ENCODE measurements at regions not wholly inside any gene's neighbourhood (a gene's known extent, or its start where the extent isn't known, plus 50 kb on each side); places are given as distances from the start of the nearest gene placed in this dataset.

DNA sequence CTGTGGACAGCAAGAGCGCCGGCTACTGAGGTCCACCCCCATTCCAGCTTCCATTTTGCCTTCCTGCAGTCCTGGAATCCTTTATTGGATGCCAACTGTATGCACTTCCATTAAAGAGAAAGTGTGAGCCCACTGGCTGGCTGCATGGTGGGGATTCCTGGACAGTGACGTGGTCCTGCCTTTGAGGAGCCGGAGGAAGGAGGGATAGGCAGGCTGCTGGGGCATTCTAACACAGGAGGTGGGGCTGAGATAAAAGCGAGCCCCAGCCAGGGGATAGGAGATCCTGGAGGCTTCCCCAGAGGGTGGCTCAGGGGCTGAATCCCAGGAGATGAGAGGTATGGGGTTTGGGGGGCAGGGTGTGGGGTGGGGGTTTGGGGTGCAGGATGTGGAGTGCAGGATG lies 984.7 kb downstream of the BRD1 start:
- no peaks in the 10 kb centered on the region for H3K4me1 ChIP-seq (ENCODE audit: control insufficient read depth in 1 of 2, insufficient read depth in 2 of 2, low read length in 2 of 2)
- H3K36me3 ChIP-seq (ENCODE audit: control insufficient read depth in 1 of 2, insufficient read depth in 2 of 2, low read length in 2 of 2), result no peaks in the 10 kb centered on the region
- no peaks in the 10 kb centered on the region for H3K27me3 ChIP-seq (ENCODE audit: control insufficient read depth in 1 of 2, insufficient read depth in 2 of 2, low read length in 2 of 2)
- no peak overlapping the region for H3K27ac ChIP-seq (ENCODE audit: low read depth, low read length)
- H3K4me3 ChIP-seq (ENCODE audit: low read depth in 1 of 2, low read length in 2 of 2), result no peak overlapping the region
- no peak overlapping the region for H3K9ac ChIP-seq (ENCODE audit: low read depth in 1 of 2, low read length in 2 of 2)
- H3K9me3 ChIP-seq (ENCODE audit: control insufficient read depth in 1 of 2, low read length in 2 of 2), result no peaks in the 10 kb centered on the region

DNA sequence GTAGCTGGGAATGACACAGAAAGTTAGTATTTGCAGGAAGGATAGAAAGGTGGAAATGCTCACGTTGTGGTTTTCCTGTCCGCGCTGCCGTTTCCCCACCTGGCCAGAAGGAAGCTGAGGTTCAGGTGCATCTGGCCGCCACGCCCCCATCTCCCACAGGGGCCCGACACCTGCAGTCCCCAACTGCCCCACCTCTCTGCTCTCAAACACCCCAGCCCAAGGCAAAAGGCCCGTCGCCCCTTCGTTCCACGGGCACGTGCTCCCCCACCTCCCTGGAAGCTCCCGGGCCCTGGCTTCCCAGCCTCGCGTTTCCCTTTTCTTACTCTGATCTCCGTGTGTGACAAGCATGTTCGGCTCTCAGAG lies 985.1 kb downstream of the BRD1 start:
- H3K27ac ChIP-seq (ENCODE audit: low read depth, low read length), result no peak overlapping the region
- H3K4me1 ChIP-seq (ENCODE audit: control insufficient read depth in 1 of 2, insufficient read depth in 2 of 2, low read length in 2 of 2), result no peaks in the 10 kb centered on the region
- no peak overlapping the region for H3K4me3 ChIP-seq (ENCODE audit: low read depth in 1 of 2, low read length in 2 of 2)
- no peak overlapping the region for H3K9ac ChIP-seq (ENCODE audit: low read depth in 1 of 2, low read length in 2 of 2)
- no peaks in the 10 kb centered on the region for H3K36me3 ChIP-seq (ENCODE audit: control insufficient read depth in 1 of 2, insufficient read depth in 2 of 2, low read length in 2 of 2)
- H3K27me3 ChIP-seq (ENCODE audit: control insufficient read depth in 1 of 2, insufficient read depth in 2 of 2, low read length in 2 of 2), result no peaks in the 10 kb centered on the region
- peaks cover 0 to under 1% of the 10 kb centered on the region in 2 donors for H3K9me3 ChIP-seq (ENCODE audit: control insufficient read depth in 1 of 2, low read length in 2 of 2)

DNA sequence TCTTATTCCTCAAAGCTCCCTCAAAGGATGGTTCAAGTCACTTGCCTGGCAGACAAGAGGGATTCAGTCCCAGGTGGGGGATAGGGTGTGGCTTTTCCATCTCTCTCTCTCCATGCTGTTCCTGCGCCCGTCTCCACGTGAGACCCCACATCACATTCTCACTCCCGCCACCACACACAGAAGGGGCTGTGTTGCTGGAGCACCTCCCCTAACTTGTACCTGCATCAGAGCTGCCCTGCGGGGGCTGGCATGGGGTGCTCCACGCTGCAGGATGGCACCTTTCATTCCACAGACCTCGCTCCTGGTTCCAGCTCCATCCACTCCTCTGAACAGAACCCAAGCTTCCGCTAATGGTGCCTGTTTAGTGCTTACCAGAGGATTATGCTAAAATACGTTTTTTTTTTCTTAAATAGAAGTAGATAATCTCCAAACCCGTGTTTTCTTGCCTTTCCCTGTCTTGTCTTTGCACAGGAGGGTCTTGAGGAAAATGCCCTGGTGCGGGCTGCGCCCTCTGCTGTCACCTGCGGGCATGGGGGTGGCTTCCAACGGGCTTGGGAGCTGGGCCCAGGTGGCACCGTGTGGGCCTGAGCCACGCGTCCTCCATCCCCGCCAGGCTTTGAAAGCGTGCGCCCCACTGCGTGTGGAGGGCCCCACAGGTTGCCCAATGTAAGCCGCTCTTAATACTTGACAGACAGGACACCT lies 985.6 kb downstream of the BRD1 start:
- H3K4me1 ChIP-seq (ENCODE audit: control insufficient read depth in 1 of 2, insufficient read depth in 2 of 2, low read length in 2 of 2), result no peaks in the 10 kb centered on the region
- peaks cover 1 to 5% of the 10 kb centered on the region in 2 donors for H3K9me3 ChIP-seq (ENCODE audit: control insufficient read depth in 1 of 2, low read length in 2 of 2)
- H3K36me3 ChIP-seq (ENCODE audit: control insufficient read depth in 1 of 2, insufficient read depth in 2 of 2, low read length in 2 of 2), result no peaks in the 10 kb centered on the region
- no peaks in the 10 kb centered on the region for H3K27me3 ChIP-seq (ENCODE audit: control insufficient read depth in 1 of 2, insufficient read depth in 2 of 2, low read length in 2 of 2)
- no peak overlapping the region for H3K9ac ChIP-seq (ENCODE audit: low read depth in 1 of 2, low read length in 2 of 2)
- H3K27ac ChIP-seq (ENCODE audit: low read depth, low read length), result no peak overlapping the region
- no peak overlapping the region for H3K4me3 ChIP-seq (ENCODE audit: low read depth in 1 of 2, low read length in 2 of 2)

DNA sequence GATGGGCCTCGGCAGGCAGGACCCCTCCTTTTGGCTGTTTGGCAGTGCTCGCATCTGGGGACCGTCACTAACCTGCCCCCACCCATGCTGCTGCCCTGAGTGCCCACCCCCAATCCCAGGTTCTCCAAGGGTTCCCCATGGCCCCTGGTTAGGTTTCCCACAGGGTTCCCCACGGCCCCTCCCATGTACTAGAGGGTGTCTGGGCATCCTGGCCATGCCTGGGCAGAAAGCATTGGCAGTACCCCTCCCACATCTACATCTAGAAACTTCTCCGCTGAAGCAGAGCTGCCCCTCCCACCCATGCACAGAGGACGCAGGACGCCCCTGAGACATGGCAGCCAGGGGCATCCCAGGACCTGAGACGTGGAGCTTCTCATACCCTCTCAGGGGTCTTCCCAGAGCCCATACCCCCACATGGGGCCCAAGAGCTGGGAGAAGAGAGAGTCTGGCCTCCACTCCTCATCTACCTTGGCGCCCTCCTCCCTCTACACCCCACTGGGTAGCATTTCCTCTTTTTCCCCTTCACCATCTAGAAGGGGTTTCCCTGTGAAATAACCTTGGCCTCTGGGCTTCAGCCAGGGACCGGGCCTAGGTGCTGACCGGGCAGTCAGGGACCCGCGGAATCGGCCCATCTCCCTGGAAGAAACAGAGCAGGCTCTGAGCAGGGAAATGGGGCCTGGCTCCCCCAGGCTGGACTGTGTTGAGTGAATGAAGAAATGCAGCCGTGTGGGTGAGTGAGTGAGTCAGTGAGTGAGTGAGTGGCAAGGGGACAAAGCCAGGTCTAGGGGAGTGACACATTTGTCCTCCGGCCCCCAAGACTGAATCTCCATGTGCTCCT lies 987.3 kb downstream of the BRD1 start:
- H3K4me3 ChIP-seq (ENCODE audit: low read depth in 1 of 2, low read length in 2 of 2), result no peak overlapping the region
- H3K9me3 ChIP-seq (ENCODE audit: control insufficient read depth in 1 of 2, low read length in 2 of 2), result peaks cover 4 to 8% of the 10 kb centered on the region in 2 donors
- H3K27ac ChIP-seq (ENCODE audit: low read depth, low read length), result no peak overlapping the region
- H3K36me3 ChIP-seq (ENCODE audit: control insufficient read depth in 1 of 2, insufficient read depth in 2 of 2, low read length in 2 of 2), result no peaks in the 10 kb centered on the region
- H3K27me3 ChIP-seq (ENCODE audit: control insufficient read depth in 1 of 2, insufficient read depth in 2 of 2, low read length in 2 of 2), result no peaks in the 10 kb centered on the region
- no peaks in the 10 kb centered on the region for H3K4me1 ChIP-seq (ENCODE audit: control insufficient read depth in 1 of 2, insufficient read depth in 2 of 2, low read length in 2 of 2)
- no peak overlapping the region for H3K9ac ChIP-seq (ENCODE audit: low read depth in 1 of 2, low read length in 2 of 2)

DNA sequence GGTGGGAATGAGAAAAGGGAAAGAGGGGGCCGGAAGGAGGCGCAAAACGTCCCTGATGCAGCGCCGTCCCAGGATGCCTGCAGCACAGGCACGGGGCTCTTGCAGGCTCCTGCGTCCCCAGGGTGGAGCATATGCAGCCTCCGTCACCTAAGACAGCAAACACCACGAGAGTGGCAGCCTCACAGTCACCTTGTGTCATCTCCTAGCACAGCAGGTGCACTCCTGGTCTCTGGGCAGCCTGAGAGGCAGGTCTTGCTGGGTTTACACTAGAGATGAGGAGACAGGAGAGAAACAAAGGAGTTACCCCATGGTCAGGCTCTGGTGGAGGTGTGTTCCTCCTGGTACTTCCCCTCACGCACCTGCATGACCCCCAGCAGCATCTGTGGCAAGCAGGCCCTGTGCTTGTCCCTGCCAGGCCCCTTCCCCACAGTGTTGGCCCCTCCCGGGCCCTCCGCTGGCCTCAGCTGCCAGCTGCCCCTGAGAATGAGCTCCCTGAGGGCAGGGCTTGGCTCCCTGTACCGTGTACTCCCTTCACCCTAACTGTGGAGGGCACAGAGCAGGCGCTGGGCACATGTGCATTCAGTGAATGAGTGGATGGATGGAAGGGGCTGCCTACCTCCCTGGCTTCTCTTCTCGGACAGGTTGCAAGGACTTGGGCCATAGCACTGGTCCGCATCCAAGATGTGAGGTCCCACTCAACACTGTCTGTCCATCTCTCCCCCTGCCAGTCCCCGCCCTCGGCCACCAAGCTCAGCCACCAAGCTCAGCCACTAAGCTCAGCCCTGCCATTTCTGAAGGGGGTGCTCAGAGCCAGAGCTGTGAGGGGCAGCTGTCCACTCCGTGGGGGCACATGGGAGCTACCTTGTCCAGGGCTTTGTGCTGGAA lies 988.6 kb downstream of the BRD1 start:
- H3K27ac ChIP-seq (ENCODE audit: low read depth, low read length), result no peak overlapping the region
- H3K4me3 ChIP-seq (ENCODE audit: low read depth in 1 of 2, low read length in 2 of 2), result no peak overlapping the region
- no peak overlapping the region for H3K9ac ChIP-seq (ENCODE audit: low read depth in 1 of 2, low read length in 2 of 2)
- no peaks in the 10 kb centered on the region for H3K4me1 ChIP-seq (ENCODE audit: control insufficient read depth in 1 of 2, insufficient read depth in 2 of 2, low read length in 2 of 2)
- no peaks in the 10 kb centered on the region for H3K27me3 ChIP-seq (ENCODE audit: control insufficient read depth in 1 of 2, insufficient read depth in 2 of 2, low read length in 2 of 2)
- H3K9me3 ChIP-seq (ENCODE audit: control insufficient read depth in 1 of 2, low read length in 2 of 2), result peaks cover 4 to 8% of the 10 kb centered on the region in 2 donors
- H3K36me3 ChIP-seq (ENCODE audit: control insufficient read depth in 1 of 2, insufficient read depth in 2 of 2, low read length in 2 of 2), result no peaks in the 10 kb centered on the region

DNA sequence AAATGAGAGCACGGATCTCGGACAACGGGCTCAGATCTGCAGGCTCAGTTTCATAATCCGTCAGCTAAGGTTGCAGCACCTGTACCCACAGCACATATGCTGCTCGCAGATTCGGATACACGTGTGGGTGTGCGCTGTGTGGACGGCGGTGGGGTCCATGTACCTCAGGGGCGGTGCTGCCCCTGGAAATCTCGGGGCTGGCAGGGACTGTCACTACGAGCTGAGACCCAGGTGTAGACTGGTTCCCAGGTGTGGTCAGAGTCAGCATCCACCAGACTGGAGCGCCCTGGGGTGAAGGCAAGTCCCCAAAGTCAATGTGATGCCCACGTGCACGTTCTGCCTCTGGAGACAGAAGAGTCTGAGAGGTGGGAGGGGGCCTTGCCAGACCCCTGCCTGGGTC lies 989.3 kb downstream of the BRD1 start:
- no peak overlapping the region for H3K9ac ChIP-seq (ENCODE audit: low read depth in 1 of 2, low read length in 2 of 2)
- no peak overlapping the region for H3K27ac ChIP-seq (ENCODE audit: low read depth, low read length)
- no peaks in the 10 kb centered on the region for H3K4me1 ChIP-seq (ENCODE audit: control insufficient read depth in 1 of 2, insufficient read depth in 2 of 2, low read length in 2 of 2)
- H3K4me3 ChIP-seq (ENCODE audit: low read depth in 1 of 2, low read length in 2 of 2), result no peak overlapping the region
- peaks cover 4 to 8% of the 10 kb centered on the region in 2 donors for H3K9me3 ChIP-seq (ENCODE audit: control insufficient read depth in 1 of 2, low read length in 2 of 2)
- H3K27me3 ChIP-seq (ENCODE audit: control insufficient read depth in 1 of 2, insufficient read depth in 2 of 2, low read length in 2 of 2), result no peaks in the 10 kb centered on the region
- no peaks in the 10 kb centered on the region for H3K36me3 ChIP-seq (ENCODE audit: control insufficient read depth in 1 of 2, insufficient read depth in 2 of 2, low read length in 2 of 2)

DNA sequence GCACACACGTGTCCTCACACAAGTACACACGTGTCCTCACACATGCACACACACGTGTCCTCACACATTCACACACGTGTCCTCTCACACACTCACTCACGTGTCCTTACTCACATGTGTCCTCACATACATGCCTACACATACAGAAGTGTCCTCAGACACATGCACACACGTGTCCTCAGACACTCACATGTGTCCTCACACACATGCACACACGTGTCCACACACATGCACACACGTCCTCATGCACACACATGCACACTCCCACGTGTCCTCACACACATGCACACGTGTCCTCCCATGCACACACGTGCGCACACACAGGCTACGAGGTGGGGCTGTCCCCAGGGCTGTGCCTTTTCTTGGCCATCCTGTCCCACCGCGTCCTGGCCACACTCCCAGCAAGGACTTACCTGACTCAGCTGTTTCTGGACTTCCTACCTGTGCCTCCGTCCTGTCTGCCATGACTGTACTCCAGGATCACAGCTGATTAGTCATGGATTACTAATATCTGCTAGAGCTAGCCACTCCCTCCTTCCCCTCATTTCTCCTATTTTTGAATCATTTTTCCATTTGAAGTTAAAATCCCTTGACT lies 990.2 kb downstream of the BRD1 start:
- no peaks in the 10 kb centered on the region for H3K27me3 ChIP-seq (ENCODE audit: control insufficient read depth in 1 of 2, insufficient read depth in 2 of 2, low read length in 2 of 2)
- no peaks in the 10 kb centered on the region for H3K36me3 ChIP-seq (ENCODE audit: control insufficient read depth in 1 of 2, insufficient read depth in 2 of 2, low read length in 2 of 2)
- H3K9me3 ChIP-seq (ENCODE audit: control insufficient read depth in 1 of 2, low read length in 2 of 2), result peaks cover 6 to 8% of the 10 kb centered on the region in 2 donors
- no peaks in the 10 kb centered on the region for H3K4me1 ChIP-seq (ENCODE audit: control insufficient read depth in 1 of 2, insufficient read depth in 2 of 2, low read length in 2 of 2)
- no peak overlapping the region for H3K27ac ChIP-seq (ENCODE audit: low read depth, low read length)
- H3K4me3 ChIP-seq (ENCODE audit: low read depth in 1 of 2, low read length in 2 of 2), result no peak overlapping the region
- no peak overlapping the region for H3K9ac ChIP-seq (ENCODE audit: low read depth in 1 of 2, low read length in 2 of 2)

DNA sequence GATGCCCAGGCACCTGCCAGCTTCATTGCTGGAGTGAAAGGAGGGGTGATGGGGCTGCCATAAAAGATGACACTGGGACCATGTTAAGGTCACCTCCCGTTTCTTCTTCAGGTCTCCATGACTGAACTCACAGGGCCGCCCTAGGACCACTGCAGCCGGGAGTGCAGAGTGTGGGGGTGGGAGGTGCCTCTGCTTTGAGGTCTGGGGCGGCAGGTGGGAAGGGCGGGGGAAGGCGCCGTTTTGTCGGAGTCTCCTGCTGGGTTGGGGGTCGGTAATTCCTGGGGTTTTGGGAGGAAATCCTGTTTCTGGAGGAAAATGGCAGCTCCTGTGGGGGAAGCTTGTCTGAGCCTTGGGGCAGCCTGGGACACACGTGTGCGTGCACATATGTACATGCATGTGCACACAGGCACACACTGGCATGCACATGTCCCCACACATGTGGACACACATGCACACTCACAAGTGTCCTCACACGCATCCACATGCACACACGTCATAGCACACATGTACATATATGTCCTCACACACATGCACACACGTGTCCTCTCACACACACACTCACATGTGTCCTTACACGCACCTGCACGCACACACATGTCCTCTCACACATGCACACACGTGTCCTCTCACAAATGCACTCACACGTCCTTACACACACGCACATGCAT lies 990.9 kb downstream of the BRD1 start:
- H3K9ac ChIP-seq (ENCODE audit: low read depth in 1 of 2, low read length in 2 of 2), result no peak overlapping the region
- H3K4me1 ChIP-seq (ENCODE audit: control insufficient read depth in 1 of 2, insufficient read depth in 2 of 2, low read length in 2 of 2), result no peaks in the 10 kb centered on the region
- no peaks in the 10 kb centered on the region for H3K36me3 ChIP-seq (ENCODE audit: control insufficient read depth in 1 of 2, insufficient read depth in 2 of 2, low read length in 2 of 2)
- H3K9me3 ChIP-seq (ENCODE audit: control insufficient read depth in 1 of 2, low read length in 2 of 2), result peaks cover 6 to 8% of the 10 kb centered on the region in 2 donors
- no peak overlapping the region for H3K4me3 ChIP-seq (ENCODE audit: low read depth in 1 of 2, low read length in 2 of 2)
- no peak overlapping the region for H3K27ac ChIP-seq (ENCODE audit: low read depth, low read length)
- H3K27me3 ChIP-seq (ENCODE audit: control insufficient read depth in 1 of 2, insufficient read depth in 2 of 2, low read length in 2 of 2), result no peaks in the 10 kb centered on the region

DNA sequence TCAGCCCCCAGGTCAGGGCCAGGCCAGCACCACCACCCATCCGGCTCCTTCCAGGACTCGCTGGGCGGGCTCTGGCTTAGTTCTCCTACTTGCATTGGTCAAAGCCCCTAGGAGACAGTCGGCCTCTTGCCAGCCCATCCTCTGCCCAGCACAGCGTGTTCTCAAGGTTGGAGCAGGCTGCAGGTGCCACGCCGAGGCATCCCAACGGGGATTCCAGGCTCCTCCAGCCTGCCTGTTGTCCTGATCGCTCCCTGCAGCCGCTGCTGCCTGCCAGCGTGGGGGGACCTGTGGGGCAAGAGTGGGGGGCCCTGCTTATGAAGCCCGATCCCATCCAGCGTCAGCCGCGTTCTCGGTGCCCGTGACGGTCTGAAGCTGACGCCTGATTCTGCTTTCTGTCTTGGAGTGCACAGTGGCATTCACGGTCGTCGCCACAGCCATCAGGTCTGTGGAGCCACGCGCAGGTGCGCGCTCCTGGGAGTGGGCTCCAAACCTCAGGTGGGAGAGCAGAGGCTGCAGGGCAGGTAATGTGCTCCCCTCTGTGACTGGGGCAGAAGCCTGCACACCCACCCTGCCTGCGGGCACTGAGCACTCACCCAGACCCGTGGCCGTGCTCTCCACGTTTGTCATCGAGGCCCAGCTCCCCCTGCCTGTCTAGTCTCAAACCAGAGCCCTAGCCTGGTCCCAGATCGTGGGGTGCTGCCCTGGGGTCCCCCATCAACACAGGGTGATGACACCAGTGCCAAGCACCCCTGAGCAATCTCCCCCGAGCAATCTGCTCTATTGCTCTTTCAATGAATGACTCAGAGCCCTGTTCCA lies 991.6 kb downstream of the BRD1 start:
- no peak overlapping the region for H3K27ac ChIP-seq (ENCODE audit: low read depth, low read length)
- peaks cover 6 to 8% of the 10 kb centered on the region in 2 donors for H3K9me3 ChIP-seq (ENCODE audit: control insufficient read depth in 1 of 2, low read length in 2 of 2)
- no peaks in the 10 kb centered on the region for H3K4me1 ChIP-seq (ENCODE audit: control insufficient read depth in 1 of 2, insufficient read depth in 2 of 2, low read length in 2 of 2)
- H3K4me3 ChIP-seq (ENCODE audit: low read depth in 1 of 2, low read length in 2 of 2), result no peak overlapping the region
- no peaks in the 10 kb centered on the region for H3K36me3 ChIP-seq (ENCODE audit: control insufficient read depth in 1 of 2, insufficient read depth in 2 of 2, low read length in 2 of 2)
- H3K27me3 ChIP-seq (ENCODE audit: control insufficient read depth in 1 of 2, insufficient read depth in 2 of 2, low read length in 2 of 2), result no peaks in the 10 kb centered on the region
- H3K9ac ChIP-seq (ENCODE audit: low read depth in 1 of 2, low read length in 2 of 2), result no peak overlapping the region

All from duodenal mucosa (tissue), 2 donors.